ENCODE measurements at regions not wholly inside any gene's neighbourhood (a gene's known extent, or its start where the extent isn't known, plus 50 kb on each side); places are given as distances from the start of the nearest gene placed in this dataset.

DNA sequence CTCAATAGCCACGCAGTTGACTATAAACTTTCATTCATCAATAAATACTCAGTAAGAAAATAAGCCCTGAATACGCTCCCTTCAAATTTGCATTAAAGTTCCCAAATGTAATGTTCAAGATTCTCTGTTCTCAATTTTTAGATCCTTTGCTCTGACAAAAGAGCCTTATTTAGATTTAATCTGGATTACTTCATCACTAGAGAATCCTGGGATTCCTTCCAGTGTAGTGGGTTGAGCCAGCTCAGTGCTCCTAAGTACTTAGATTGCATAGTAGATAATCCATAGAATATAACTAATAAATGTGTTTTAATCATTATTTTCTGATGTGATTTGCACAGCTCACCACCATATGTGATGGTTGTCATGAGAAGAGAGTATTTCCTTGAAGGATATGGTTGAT, 1286.2 kb downstream of the SUCLG1 start:
- TF ChIP-seq CTCF (IDR thresholded peaks at IDR 0.05) (no peak), POLR2AphosphoS5 (IDR thresholded peaks at IDR 0.05) (no peak), POLR2A (IDR thresholded peaks at IDR 0.05) (no peak), EP300 (IDR thresholded peaks at IDR 0.05) (no peak)

All from upper lobe of left lung (tissue), 4 donors.